ENCODE measurements at regions not wholly inside any gene's neighbourhood (a gene's known extent, or its start where the extent isn't known, plus 50 kb on each side); places are given as distances from the start of the nearest gene placed in this dataset.

DNA sequence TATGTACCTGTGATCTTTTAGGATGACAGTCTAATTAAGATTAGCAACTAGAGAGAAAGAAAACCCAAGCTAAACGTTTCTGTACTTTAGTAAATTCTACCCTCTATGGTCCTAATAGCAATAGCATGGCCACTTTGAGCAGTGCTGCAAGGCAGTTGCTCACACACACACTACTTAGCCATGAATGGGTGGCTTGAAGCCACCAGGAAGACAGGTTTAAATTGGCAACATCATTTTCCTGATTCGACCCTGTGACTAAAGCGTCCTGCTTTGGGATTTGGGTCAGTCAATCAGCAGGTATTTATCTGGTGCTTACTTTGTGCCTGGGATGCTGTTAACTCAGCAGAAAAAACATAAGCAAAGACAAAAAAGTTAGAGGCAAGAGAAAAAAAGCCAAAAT is 150.6 kb downstream of the ARRDC3 start:
- Mint-ChIP-seq H3K4me1 (no peaks in the 10 kb centered on the region), H3K4me3 (no peak overlapping the region), H3K27ac (no peak overlapping the region), H3K9me3 (peaks cover 12% of the 10 kb centered on the region), H3K36me3 (no peaks in the 10 kb centered on the region), H3K27me3 (ENCODE audit: low read depth) (no peaks in the 10 kb centered on the region)
- TF ChIP-seq, protein P1, sequence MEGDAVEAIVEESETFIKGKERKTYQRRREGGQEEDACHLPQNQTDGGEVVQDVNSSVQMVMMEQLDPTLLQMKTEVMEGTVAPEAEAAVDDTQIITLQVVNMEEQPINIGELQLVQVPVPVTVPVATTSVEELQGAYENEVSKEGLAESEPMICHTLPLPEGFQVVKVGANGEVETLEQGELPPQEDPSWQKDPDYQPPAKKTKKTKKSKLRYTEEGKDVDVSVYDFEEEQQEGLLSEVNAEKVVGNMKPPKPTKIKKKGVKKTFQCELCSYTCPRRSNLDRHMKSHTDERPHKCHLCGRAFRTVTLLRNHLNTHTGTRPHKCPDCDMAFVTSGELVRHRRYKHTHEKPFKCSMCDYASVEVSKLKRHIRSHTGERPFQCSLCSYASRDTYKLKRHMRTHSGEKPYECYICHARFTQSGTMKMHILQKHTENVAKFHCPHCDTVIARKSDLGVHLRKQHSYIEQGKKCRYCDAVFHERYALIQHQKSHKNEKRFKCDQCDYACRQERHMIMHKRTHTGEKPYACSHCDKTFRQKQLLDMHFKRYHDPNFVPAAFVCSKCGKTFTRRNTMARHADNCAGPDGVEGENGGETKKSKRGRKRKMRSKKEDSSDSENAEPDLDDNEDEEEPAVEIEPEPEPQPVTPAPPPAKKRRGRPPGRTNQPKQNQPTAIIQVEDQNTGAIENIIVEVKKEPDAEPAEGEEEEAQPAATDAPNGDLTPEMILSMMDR (IDR thresholded peaks at IDR 0.05; ENCODE audit: unreplicated experiment): no peak
- DNase-seq (ENCODE audit: low spot score in 2 of 2, unreplicated experiment in 2 of 2): no peak

DNA sequence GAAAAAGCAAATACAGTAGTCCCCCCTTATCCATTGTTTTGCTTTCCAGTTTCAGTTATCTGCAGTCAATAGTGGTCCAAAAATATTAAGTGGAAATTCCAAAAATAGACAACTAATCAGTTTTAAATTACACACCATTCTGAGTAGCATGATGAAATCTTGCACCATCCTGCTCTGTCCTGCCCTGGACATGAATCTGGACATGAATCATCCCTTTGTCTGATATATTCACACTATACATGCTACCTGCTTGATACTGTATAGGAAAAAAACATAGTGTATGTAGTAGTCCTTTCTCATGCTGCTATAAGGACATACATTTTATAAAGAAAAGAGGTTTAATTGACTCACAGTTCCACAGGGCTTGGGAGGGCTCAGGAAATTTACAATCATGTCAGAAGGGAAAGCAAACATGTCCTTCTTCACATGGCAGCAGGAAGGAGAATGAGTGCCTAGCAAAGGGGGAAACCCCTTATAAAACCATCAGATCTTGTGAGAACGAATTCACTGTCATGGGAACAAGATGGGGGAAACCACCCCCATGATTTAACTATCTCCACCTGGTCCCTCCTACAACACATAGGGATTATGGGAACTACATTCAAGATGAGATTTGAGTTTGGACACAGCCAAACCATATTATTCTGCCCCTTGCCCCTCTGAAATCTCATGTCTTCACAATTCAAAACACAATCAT is 153.9 kb downstream of the ARRDC3 start:
- H3K4me1 Mint-ChIP-seq: no peaks in the 10 kb centered on the region
- TF ChIP-seq, protein P1 (IDR thresholded peaks at IDR 0.05; ENCODE audit: unreplicated experiment): no peak
- H3K27me3 Mint-ChIP-seq (ENCODE audit: low read depth): no peaks in the 10 kb centered on the region
- no peak overlapping the region for H3K4me3 Mint-ChIP-seq
- H3K27ac Mint-ChIP-seq: no peak overlapping the region
- peaks cover 12% of the 10 kb centered on the region for H3K9me3 Mint-ChIP-seq
- DNase-seq (ENCODE audit: low spot score in 2 of 2, unreplicated experiment in 2 of 2): no peak
- H3K36me3 Mint-ChIP-seq: no peaks in the 10 kb centered on the region

DNA sequence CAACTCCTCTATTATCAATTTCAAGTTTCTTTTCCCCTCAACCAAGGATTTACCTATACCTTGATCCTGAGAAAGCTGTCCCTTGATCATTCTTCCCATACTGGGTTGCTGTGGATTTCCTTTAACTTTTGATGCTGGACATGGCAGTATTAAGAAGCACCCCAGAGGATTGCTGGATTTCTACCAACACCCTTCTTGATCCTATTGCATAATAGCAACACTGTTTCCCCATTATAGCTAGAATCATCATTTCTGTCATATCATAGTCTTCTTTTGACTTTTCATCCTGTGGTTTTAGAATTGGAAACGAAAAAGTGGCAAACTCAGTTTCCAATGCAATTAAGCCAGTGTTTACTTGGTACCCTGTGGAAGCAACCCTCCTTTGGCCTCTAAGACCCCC is 154.9 kb downstream of the ARRDC3 start:
- no peaks in the 10 kb centered on the region for H3K4me1 Mint-ChIP-seq
- no peaks in the 10 kb centered on the region for H3K27me3 Mint-ChIP-seq (ENCODE audit: low read depth)

DNA sequence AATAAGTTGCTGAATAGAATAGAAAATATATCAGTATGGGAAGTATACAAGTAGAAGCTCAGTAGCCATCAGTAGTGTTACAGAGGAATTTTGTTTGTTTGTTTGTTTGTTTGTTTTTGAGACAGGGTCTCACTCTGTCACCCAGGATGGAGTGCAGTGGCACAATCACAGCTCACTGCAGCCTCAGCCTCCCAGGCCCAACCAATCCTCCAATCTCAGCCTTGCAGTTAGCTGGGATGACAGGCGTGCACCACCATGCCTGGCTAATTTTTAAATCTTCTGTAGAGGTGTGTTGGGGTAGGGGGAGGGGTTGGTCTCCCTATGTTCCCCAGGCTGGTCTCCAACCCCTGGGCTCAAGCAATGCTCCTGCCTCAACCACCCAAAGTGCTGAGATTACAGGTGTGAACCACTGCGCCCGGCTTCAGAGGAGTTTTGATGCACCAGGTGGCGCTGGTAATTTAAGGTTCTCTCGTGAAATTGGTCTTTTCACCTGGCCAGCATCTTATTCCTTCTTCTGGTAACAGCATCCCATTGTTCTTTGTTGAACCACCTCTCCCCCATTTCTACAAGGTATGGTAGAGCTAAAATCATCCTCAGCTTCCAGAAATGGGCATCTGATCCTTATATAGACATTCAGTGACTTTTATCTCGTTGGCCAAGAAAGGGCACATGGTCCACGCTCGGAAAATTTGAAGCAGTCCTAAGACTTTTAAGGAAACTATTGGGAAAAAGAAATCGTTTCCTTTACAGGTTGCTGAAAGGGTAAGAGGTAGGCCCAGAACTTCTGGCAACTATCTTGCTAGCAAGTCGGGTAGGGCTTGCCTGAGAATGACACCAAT is 157.1 kb downstream of the ARRDC3 start:
- H3K4me1 Mint-ChIP-seq: no peaks in the 10 kb centered on the region
- no peak overlapping the region for H3K27ac Mint-ChIP-seq
- no peaks in the 10 kb centered on the region for H3K36me3 Mint-ChIP-seq
- H3K9me3 Mint-ChIP-seq: peaks cover 12% of the 10 kb centered on the region
- no peak for DNase-seq (ENCODE audit: low spot score in 2 of 2, unreplicated experiment in 2 of 2)
- TF ChIP-seq, protein P1 (IDR thresholded peaks at IDR 0.05; ENCODE audit: unreplicated experiment): no peak
- H3K27me3 Mint-ChIP-seq (ENCODE audit: low read depth): no peaks in the 10 kb centered on the region
- H3K4me3 Mint-ChIP-seq: no peak overlapping the region

More for the DNA sequence above, 154.9 kb downstream of the ARRDC3 start:
- Mint-ChIP-seq H3K4me3 (no peak overlapping the region), H3K36me3 (no peaks in the 10 kb centered on the region), H3K9me3 (peaks cover 12% of the 10 kb centered on the region), H3K27ac (no peak overlapping the region)
- DNase-seq (ENCODE audit: low spot score in 2 of 2, unreplicated experiment in 2 of 2): no peak
- TF ChIP-seq, protein P1 (IDR thresholded peaks at IDR 0.05; ENCODE audit: unreplicated experiment): no peak

DNA sequence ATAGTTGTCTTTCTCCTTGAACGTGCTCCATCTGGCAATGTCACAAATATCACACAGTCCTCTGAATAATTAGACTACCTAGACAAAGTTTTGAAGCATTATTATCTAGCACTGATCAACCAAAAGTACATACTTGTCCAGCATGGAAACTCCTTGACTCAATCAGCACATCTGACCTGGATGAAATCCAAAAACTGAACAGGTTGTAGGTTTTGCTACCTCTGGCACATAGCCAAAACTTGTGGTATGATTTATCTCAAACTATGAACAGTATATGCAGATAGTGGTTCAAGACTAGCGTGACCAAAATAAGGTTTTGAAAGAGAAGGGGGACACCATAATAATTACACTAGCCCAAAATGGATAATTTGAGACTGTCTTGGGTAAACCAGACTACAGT is 158.1 kb downstream of the ARRDC3 start:
- Mint-ChIP-seq H3K27ac (no peak overlapping the region), H3K9me3 (peaks cover 11% of the 10 kb centered on the region), H3K4me1 (no peaks in the 10 kb centered on the region), H3K4me3 (no peak overlapping the region), H3K27me3 (ENCODE audit: low read depth) (no peaks in the 10 kb centered on the region), H3K36me3 (no peaks in the 10 kb centered on the region)
- TF ChIP-seq, protein P1 (IDR thresholded peaks at IDR 0.05; ENCODE audit: unreplicated experiment): no peak
- no peak for DNase-seq (ENCODE audit: low spot score in 2 of 2, unreplicated experiment in 2 of 2)

Measured in mesothelial cell of epicardium (in vitro differentiated cells).